ENCODE measurements at regions not wholly inside any gene's neighbourhood (a gene's known extent, or its start where the extent isn't known, plus 50 kb on each side); places are given as distances from the start of the nearest gene placed in this dataset.

DNA sequence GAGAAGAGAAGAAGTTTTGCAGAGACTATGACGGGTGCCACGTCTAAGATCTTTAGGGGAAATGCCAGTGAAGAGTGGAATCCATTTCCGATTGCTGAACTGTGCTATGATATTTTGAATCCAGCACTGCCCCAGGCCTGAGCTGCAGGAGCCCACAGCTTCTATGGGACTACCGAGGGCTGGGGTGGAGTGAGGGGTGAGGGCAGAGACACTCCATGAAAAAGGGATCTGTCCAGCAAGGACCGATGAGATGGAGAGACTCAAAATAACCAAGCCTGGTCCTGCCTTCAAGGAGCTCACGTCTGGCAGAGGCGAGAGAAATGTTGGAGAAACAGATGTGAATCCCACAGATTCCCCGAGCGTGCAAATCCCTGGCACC is 79.8 kb upstream of the MEF2A start:
- DNase-seq (ENCODE audit: low read depth): no peak
- no peak for TF ChIP-seq CTCF (IDR thresholded peaks at IDR 0.05; ENCODE audit: low read depth, low read length)
- no peak for TF ChIP-seq POLR2A (IDR thresholded peaks at IDR 0.05; ENCODE audit: extremely low read depth, insufficient read length)
- TF ChIP-seq MYC (IDR thresholded peaks at IDR 0.05; ENCODE audit: low read depth, low read length): no peak
- TF ChIP-seq MAX (IDR thresholded peaks at IDR 0.05; ENCODE audit: low read depth, low read length): no peak
- no peak overlapping the region for H3K4me3 ChIP-seq (ENCODE audit: low read depth, low read length)

DNA sequence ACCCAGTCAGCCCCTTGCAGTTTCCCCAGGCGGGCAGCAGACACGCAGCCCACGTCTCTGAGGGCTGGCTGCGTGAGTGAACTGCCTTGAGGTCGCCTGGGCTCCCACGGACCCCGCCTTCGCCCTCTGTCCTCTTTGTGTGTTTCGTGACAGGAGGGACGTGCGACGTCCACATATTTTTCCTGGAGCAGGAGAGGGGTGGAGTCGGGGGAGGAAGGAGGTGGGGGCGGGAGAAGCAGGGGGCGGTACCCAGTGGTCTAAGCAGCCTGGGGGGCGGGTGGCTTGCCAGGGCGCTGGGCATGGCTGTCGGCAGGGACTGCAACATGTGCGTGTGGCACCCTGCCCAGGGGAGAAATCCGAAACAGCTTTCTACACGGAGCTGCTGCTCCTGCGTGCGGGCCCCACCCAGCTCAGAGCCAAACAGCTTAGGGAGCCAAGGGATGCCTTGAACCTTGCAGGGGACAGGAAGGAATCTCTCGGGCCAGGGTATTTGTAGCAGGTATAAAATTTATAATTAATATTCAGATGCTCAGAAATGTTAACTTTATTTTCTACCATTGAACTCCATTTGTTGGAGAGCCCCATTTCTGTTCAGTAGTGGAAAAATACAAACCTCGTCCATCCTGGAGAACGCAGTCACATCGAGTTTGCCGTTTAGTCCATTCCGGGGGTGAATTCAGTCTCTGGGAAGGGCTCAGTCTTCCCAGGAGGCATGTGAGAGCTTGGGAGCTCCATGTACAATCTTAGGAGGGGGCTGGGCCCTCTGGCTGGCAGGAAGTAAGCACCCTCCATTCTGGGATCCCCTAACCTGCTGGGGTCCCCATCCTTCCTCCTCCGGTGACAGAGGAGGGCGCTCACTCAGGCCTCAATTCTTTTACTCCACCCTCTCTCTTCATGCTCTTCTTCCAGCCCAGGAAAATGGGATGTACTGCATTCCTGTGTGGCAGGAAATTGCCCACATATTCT is 79.1 kb upstream of the MEF2A start:
- TF ChIP-seq POLR2A (IDR thresholded peaks at IDR 0.05; ENCODE audit: extremely low read depth, insufficient read length) (no peak), MAX (IDR thresholded peaks at IDR 0.05; ENCODE audit: low read depth, low read length) (no peak), MYC (IDR thresholded peaks at IDR 0.05; ENCODE audit: low read depth, low read length) (no peak), CTCF (IDR thresholded peaks at IDR 0.05; ENCODE audit: low read depth, low read length) (no peak)
- H3K4me3 ChIP-seq (ENCODE audit: low read depth, low read length): no peak overlapping the region
- no peak for DNase-seq (ENCODE audit: low read depth)

DNA sequence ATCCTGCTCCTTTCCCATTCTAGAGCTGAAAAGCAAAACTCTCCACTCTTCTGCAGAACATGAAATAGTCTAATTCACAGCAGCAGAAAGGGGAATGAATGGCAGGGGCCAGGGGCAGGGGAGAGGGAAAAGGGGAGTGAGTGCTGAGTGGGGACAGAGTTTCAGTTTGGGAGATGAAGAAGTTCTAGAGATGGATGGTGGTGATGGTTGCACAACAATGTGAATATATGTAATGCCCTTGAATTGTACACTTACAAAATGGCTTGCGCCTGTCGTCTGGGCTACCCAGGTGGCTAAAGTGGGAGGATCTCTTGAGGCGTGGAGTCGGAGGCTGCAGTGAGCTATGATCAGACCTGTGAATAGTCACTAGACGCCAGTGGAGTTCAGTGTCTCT is 78.5 kb upstream of the MEF2A start:
- H3K4me3 ChIP-seq (ENCODE audit: low read depth, low read length): no peak overlapping the region
- peak; percentile 44 for DNase-seq (ENCODE audit: low read depth)

GRCh38 chr15:99492275-99492674 is 73.5 kb upstream of the MEF2A start:
- TF ChIP-seq MYC (IDR thresholded peaks at IDR 0.05; ENCODE audit: low read depth, low read length) (no peak), POLR2A (IDR thresholded peaks at IDR 0.05; ENCODE audit: extremely low read depth, insufficient read length) (no peak), MAX (IDR thresholded peaks at IDR 0.05; ENCODE audit: low read depth, low read length) (no peak), CTCF (IDR thresholded peaks at IDR 0.05; ENCODE audit: low read depth, low read length) (no peak)

More for the DNA sequence above, 78.5 kb upstream of the MEF2A start:
- TF ChIP-seq CTCF (IDR thresholded peaks at IDR 0.05; ENCODE audit: low read depth, low read length): no peak
- TF ChIP-seq MAX (IDR thresholded peaks at IDR 0.05; ENCODE audit: low read depth, low read length): no peak
- no peak for TF ChIP-seq POLR2A (IDR thresholded peaks at IDR 0.05; ENCODE audit: extremely low read depth, insufficient read length)
- no peak for TF ChIP-seq MYC (IDR thresholded peaks at IDR 0.05; ENCODE audit: low read depth, low read length)

DNA sequence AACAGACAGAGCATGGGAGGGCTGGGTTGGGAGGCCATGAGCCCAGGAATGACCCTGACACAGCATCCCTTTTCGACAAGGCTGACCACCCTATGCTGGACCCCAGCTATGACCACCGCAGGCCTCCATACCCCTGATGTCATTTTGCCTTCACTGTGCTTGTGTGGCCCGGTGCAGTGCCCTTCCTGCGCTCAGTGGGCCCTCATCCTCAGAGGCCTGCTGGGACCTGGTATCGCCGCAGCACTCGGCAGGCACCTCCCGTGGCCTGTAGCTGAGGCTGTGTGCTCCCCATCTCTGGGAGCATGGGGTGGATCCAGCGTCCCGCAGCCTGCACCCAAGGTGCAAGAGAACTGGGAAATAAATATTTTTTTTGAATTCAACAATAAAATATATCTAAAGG is 73.1 kb upstream of the MEF2A start:
- H3K4me3 ChIP-seq (ENCODE audit: low read depth, low read length): no peak overlapping the region
- TF ChIP-seq POLR2A (IDR thresholded peaks at IDR 0.05; ENCODE audit: extremely low read depth, insufficient read length) (no peak), CTCF (IDR thresholded peaks at IDR 0.05; ENCODE audit: low read depth, low read length) (no peak), MYC (IDR thresholded peaks at IDR 0.05; ENCODE audit: low read depth, low read length) (no peak), MAX (IDR thresholded peaks at IDR 0.05; ENCODE audit: low read depth, low read length) (no peak)
- no peak for DNase-seq (ENCODE audit: low read depth)

More at GRCh38 chr15:99492275-99492674, 73.5 kb upstream of the MEF2A start:
- no peak overlapping the region for H3K4me3 ChIP-seq (ENCODE audit: low read depth, low read length)
- no peak for DNase-seq (ENCODE audit: low read depth)
